GM12874 (cell line): ENCODE measurements at regions not wholly inside any gene's neighbourhood (a gene's known extent, or its start where the extent isn't known, plus 50 kb on each side); places are given as distances from the start of the nearest gene placed in this dataset.

Experiments
- TF ChIP-seq, protein P1 (sequence below): IDR thresholded peaks from 2 replicates; pipeline ENCODE4 v1.5.1; 2011; ENCODE audit warnings: low read depth, mild to moderate bottlenecking, control low read depth, low read length, moderate library complexity; ENCODE audit not compliant: insufficient read depth

DNA sequence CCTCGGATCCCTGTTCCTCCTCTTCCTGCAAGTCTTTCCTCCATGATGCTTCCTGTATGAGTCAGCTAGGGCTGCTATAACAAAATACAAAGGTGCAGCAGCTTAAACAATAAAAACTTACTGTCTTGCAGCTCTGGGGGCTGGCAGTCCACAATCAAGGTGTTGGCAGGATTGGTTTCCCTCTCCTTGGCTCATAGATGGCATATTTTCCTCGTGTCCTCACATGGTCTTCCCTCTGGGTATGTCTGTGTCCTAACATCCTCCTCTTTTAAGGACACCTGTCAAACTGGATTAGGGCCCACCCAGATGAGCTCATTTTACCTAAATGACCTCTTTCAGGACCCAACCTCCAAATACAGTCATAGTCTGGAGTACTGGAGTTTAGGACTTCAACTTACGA, 117.5 kb downstream of the MED10 start:
- TF ChIP-seq, protein P1, sequence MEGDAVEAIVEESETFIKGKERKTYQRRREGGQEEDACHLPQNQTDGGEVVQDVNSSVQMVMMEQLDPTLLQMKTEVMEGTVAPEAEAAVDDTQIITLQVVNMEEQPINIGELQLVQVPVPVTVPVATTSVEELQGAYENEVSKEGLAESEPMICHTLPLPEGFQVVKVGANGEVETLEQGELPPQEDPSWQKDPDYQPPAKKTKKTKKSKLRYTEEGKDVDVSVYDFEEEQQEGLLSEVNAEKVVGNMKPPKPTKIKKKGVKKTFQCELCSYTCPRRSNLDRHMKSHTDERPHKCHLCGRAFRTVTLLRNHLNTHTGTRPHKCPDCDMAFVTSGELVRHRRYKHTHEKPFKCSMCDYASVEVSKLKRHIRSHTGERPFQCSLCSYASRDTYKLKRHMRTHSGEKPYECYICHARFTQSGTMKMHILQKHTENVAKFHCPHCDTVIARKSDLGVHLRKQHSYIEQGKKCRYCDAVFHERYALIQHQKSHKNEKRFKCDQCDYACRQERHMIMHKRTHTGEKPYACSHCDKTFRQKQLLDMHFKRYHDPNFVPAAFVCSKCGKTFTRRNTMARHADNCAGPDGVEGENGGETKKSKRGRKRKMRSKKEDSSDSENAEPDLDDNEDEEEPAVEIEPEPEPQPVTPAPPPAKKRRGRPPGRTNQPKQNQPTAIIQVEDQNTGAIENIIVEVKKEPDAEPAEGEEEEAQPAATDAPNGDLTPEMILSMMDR, result no peak

DNA sequence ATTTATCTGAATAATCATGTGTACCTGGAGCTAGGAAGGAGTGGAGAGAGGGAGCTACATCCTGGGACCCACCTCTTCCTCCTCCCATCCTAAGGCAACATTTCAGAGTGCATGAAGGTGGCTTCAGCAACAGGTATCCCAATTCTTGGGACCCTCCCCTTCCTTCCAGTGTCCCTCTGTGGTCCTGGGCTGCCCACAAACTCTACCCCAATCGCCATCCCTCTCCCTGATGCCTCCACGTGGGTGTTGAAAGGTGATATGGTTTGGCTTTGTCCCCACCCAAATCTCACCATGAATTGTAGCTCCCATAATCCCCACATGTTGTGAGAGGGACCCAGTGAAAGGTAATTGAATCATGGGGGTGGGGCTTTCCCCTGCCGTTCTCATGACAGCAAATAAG, 121.4 kb downstream of the MED10 start:
- TF ChIP-seq, protein P1, result no peak

DNA sequence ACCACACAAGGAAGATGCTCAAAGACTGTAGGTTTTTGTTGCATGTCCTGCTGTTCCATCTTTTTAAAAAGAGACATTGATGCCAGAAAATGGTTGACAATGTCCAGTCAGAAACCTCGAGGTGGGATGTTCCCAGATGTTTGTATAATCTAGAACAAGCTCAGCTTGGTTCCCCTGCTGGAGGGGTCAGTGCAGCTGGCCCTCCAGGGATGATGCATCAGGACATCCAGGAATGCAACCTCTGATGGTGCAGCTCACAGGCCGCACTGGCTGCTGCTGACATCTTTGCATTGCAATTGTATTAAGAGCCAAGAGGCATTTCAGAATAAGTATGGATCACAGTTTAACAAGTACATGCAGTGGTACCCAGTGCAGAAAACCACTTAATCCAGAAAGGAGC, 122.4 kb downstream of the MED10 start:
- TF ChIP-seq, protein P1, result no peak

DNA sequence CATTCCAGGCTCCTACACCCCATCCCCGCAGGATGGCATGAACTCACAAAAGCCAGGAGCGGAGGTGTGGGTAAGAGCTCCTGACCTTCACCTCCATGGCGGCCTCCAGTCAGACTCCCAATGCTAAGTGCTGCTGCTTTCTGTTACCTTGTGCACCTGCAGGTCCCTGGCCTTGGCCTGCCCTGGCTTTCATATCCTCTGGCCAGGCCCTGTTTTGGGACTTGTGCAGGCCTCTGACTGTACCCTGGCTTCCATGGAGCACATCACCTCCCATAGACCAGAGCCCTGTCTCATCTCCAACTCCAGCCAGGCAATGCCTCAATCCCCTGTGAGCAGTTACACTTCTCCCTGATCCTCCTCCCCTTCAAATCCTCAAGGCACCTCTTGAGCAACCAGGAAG, 124.5 kb downstream of the MED10 start:
- TF ChIP-seq, protein P1, result no peak

DNA sequence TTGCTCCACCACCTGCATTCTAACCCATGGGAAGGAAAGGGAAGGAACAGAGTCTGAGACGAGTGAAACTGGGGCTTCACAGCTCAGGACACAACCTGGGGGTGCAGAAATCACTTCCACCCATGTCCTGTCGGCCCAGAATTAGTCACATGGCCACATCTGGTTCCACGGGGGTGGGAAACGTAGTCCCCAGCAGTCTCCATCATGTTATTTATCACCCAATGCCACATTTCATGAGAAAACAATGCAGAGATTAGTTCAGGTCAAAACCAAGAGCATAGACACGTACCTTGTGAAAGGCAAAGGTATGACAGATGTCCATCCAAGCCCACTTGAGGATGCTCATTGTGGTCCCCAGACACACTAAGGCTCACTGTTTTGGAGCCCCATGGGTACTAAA, 125.1 kb downstream of the MED10 start:
- TF ChIP-seq, protein P1, result no peak

GRCh38 chr5:6252581-6252980, 125.8 kb downstream of the MED10 start:
- TF ChIP-seq, protein P1, result no peak

GRCh38 chr5:6251565-6252102, 126.7 kb downstream of the MED10 start:
- TF ChIP-seq, protein P1, result no peak
